Thyroid gland (tissue), 4 donors: ENCODE measurements at regions not wholly inside any gene's neighbourhood (a gene's known extent, or its start where the extent isn't known, plus 50 kb on each side); places are given as distances from the start of the nearest gene placed in this dataset.

Source experiments
- POLR2A ChIP-seq, 2 donors: fragments of 450-650 bp; IDR thresholded peaks; one replicate each; pipeline ENCODE4 v1.6.1; 2017; ENCODE audit warnings: antibody characterized with exemption in 2 of 2, mild to moderate bottlenecking in 2 of 2, moderate library complexity in 1 of 2
- TF ChIP-seq, protein P1 (sequence below), 6 experiments: fragments of 200-600 bp in 3 of 6; fragments of 450-650 bp in 3 of 6; sonication (generic) in 3 of 6; IDR thresholded peaks; one replicate each; pipeline ENCODE4 v1.5.1; 2016 to 2019; ENCODE audit warnings: antibody characterized with exemption in 6 of 6, mild to moderate bottlenecking in 2 of 6, inconsistent platforms in 1 of 6, moderate library complexity in 1 of 6

DNA sequence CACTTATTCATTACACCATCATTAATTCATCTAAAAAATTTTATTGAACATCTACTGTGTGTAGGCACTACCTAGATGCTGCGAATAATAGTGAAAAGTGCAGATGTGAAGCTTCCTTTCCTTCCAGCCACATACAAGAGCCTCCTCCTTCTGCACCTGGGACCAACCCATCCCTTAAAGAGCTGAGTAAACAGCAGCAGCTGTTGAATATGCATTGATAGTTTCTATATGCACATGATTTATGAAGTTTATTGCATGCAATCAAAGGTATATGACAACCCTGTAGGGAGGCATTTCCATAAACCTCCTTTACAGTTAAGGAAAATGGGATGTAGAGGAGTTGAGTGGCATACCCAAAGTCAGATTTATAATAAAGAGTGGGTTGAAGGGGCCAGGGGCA lies 110.3 kb upstream of the IPO5 start:
- TF ChIP-seq, protein P1, sequence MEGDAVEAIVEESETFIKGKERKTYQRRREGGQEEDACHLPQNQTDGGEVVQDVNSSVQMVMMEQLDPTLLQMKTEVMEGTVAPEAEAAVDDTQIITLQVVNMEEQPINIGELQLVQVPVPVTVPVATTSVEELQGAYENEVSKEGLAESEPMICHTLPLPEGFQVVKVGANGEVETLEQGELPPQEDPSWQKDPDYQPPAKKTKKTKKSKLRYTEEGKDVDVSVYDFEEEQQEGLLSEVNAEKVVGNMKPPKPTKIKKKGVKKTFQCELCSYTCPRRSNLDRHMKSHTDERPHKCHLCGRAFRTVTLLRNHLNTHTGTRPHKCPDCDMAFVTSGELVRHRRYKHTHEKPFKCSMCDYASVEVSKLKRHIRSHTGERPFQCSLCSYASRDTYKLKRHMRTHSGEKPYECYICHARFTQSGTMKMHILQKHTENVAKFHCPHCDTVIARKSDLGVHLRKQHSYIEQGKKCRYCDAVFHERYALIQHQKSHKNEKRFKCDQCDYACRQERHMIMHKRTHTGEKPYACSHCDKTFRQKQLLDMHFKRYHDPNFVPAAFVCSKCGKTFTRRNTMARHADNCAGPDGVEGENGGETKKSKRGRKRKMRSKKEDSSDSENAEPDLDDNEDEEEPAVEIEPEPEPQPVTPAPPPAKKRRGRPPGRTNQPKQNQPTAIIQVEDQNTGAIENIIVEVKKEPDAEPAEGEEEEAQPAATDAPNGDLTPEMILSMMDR (IDR thresholded peaks at IDR 0.05) = no peak
- TF ChIP-seq POLR2A (IDR thresholded peaks at IDR 0.05) = no peak
